IPS-NIHi7 (cell line): ENCODE measurements at regions not wholly inside any gene's neighbourhood (a gene's known extent, or its start where the extent isn't known, plus 50 kb on each side); places are given as distances from the start of the nearest gene placed in this dataset.
"Not testable (repeated sequence)": the region's sequence is repeated elsewhere in the genome, so short reads cannot be mapped to it uniquely, and the experiment has no call there.

ENCODE experiments used
- DNase-seq: peaks from one replicate; pipeline ENCODE4 v3.0.0; 2012; ENCODE audit warnings: mixed read lengths; ENCODE audit errors: extremely low spot score

DNA sequence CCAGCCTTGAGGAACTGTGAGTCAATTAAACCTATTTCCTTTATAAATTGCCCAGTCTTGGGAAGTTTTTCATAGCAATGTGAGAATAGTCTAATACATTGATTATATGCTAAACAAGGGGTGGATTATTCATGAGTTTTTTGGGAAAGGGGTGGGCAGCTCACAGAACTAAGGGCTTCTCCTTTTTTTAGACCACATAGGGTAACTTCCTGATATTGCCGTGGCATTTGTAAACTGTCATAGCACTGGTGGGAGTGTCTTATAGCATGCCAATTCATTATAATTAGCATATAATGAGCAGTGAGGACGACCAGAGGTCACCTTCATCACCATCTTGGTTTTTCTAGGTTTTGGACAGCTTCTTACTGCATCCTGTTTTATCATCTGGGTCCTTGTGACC lies 72.4 kb upstream of the PRKX start:
- DNase-seq, result not testable (repeated sequence)

- no peak for DNase-seq
Measured at GRCh38 chrX:3780564-3780963, 67.1 kb upstream of the PRKX start.

- DNase-seq, result no peak
Measured at GRCh38 chrX:3779546-3779945, 66.1 kb upstream of the PRKX start.

DNA sequence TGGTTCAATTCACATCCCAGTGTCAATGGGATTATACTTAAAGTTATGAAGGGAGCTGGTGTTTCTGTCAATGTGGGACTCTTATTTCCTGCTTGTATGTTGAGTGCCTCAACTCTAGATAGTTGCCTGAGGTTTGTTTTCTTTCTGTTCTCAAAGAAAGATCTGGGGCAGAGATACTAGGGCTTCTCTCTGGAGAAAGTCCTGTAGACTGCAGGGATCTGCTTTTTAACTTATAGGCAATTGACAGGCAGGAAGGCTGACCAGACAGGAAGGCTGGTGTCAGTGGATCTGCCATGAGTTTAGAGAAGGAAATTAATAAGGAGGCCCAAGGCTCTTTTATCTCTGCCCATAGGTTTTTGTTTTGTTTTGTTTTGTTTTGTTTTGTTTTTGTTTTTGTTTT lies 64.0 kb upstream of the PRKX start:
- no peak for DNase-seq

- DNase-seq, result no peak
Measured at GRCh38 chrX:3771766-3772165, 58.3 kb upstream of the PRKX start.

- no peak for DNase-seq
Measured at GRCh38 chrX:3768881-3769280, 55.4 kb upstream of the PRKX start.
